ENCODE measurements at regions not wholly inside any gene's neighbourhood (a gene's known extent, or its start where the extent isn't known, plus 50 kb on each side); places are given as distances from the start of the nearest gene placed in this dataset.

GRCh38 chr14:55893705-55894104 is 224.5 kb upstream of the PELI2 start:
- no peaks in the 10 kb centered on the region for H3K9me3 ChIP-seq
- H3K4me3 ChIP-seq: no peak overlapping the region
- H3K4me1 ChIP-seq: no peaks in the 10 kb centered on the region
- H3K36me3 ChIP-seq: no peaks in the 10 kb centered on the region
- intact Hi-C loops (cut with DNase I): no loop called here
- H3K27ac ChIP-seq: no peak overlapping the region
- no peak for DNase-seq
- no peaks in the 10 kb centered on the region for H3K27me3 ChIP-seq
- H3K9ac ChIP-seq (ENCODE audit: low read depth in 2 of 2, low read length in 2 of 2): no peak overlapping the region
- no peak for TF ChIP-seq CTCF (IDR thresholded peaks at IDR 0.05)

DNA sequence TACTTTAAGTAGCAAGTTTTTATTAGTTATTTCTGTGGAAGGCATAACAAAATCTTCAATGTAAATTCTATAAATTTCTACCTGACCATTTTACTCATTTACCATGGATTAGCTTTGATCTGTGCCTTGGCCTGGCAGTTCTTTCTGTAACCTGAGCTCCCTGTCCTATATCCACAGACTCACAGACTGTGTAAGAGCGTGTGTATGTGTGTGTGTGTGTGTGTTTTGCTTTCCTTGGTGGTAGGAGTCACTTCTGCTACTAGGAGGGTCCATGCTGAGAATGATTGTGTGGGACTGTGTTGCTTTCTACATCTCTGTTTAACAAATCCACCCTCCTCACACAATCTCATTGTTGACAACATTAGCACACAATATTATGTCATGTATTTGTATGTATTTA is 221.2 kb upstream of the PELI2 start:
- no peaks in the 10 kb centered on the region for H3K36me3 ChIP-seq
- no peak overlapping the region for H3K9ac ChIP-seq (ENCODE audit: low read depth in 2 of 2, low read length in 2 of 2)
- H3K9me3 ChIP-seq: no peaks in the 10 kb centered on the region
- no peak for DNase-seq
- no peak overlapping the region for H3K27ac ChIP-seq
- no peaks in the 10 kb centered on the region for H3K27me3 ChIP-seq
- intact Hi-C loops (cut with DNase I): no loop called here
- no peaks in the 10 kb centered on the region for H3K4me1 ChIP-seq
- H3K4me3 ChIP-seq: no peak overlapping the region
- TF ChIP-seq CTCF (IDR thresholded peaks at IDR 0.05): no peak

- no peak for TF ChIP-seq CTCF (IDR thresholded peaks at IDR 0.05)
- Histone ChIP-seq H3K27ac (no peak overlapping the region), H3K9me3 (no peaks in the 10 kb centered on the region), H3K4me1 (no peaks in the 10 kb centered on the region), H3K27me3 (no peaks in the 10 kb centered on the region), H3K4me3 (no peak overlapping the region), H3K36me3 (no peaks in the 10 kb centered on the region), H3K9ac (ENCODE audit: low read depth in 2 of 2, low read length in 2 of 2) (no peak overlapping the region)
- no peak for DNase-seq
- intact Hi-C loops (cut with DNase I): no loop called here
Observed at GRCh38 chr14:55898938-55899337, 219.3 kb upstream of the PELI2 start.

DNA sequence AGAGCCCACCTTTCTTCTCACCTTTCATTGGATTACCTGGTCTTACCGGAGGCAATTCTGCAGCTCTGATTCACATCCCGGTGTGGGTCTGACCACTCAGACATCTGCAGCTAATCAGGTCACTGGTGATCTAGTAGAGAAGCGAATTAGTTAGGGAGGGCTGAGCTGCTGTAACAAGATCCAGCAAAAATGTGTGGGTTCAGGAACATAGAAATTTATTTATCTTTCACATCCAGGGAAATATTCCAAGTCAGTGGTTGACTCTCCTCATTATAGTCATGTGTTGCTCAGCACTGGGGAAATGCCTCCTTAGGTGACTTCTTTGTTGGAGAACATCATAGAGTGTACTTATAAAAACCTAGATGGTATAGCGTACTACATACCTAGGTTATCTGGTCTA is 218.7 kb upstream of the PELI2 start:
- no peak for TF ChIP-seq CTCF (IDR thresholded peaks at IDR 0.05)
- no peak for DNase-seq
- no peaks in the 10 kb centered on the region for H3K4me1 ChIP-seq
- no peak overlapping the region for H3K4me3 ChIP-seq
- no peaks in the 10 kb centered on the region for H3K9me3 ChIP-seq
- H3K27me3 ChIP-seq: no peaks in the 10 kb centered on the region
- no peak overlapping the region for H3K27ac ChIP-seq
- no peak overlapping the region for H3K9ac ChIP-seq (ENCODE audit: low read depth in 2 of 2, low read length in 2 of 2)
- intact Hi-C loops (cut with DNase I): no loop called here
- H3K36me3 ChIP-seq: no peaks in the 10 kb centered on the region

- Histone ChIP-seq H3K27me3 (no peaks in the 10 kb centered on the region), H3K4me1 (no peaks in the 10 kb centered on the region), H3K4me3 (no peak overlapping the region), H3K27ac (no peak overlapping the region), H3K9me3 (no peaks in the 10 kb centered on the region), H3K9ac (ENCODE audit: low read depth in 2 of 2, low read length in 2 of 2) (no peak overlapping the region), H3K36me3 (no peaks in the 10 kb centered on the region)
- no peak for DNase-seq
- intact Hi-C loops (cut with DNase I): no loop called here
- no peak for TF ChIP-seq CTCF (IDR thresholded peaks at IDR 0.05)
Observed at GRCh38 chr14:55900749-55901148, 217.5 kb upstream of the PELI2 start.

DNA sequence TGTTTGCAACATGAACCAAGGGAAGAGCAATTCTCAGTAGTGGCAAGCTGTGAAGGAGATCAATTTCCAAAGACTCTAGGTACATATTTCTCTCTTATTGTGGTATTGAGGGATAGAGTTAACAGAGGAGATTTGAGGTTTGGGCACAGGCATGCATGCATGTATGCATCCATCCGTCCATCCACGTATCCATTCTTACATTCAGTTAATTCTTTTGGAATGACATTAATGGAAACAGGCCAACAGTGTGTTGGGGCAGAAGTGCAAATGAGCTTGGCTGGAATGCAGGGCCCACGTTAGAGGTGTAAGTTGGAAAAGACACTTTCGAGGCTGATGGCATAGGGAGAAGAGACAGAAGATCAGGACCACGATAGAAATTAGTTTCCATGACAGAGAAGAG is 216.9 kb upstream of the PELI2 start:
- no peaks in the 10 kb centered on the region for H3K27me3 ChIP-seq

More for the DNA sequence above, 216.9 kb upstream of the PELI2 start:
- no peak for DNase-seq
- intact Hi-C loops (cut with DNase I): no loop called here
- H3K4me1 ChIP-seq: no peaks in the 10 kb centered on the region
- no peak overlapping the region for H3K9ac ChIP-seq (ENCODE audit: low read depth in 2 of 2, low read length in 2 of 2)
- no peak for TF ChIP-seq CTCF (IDR thresholded peaks at IDR 0.05)
- H3K36me3 ChIP-seq: no peaks in the 10 kb centered on the region
- no peak overlapping the region for H3K4me3 ChIP-seq
- H3K9me3 ChIP-seq: no peaks in the 10 kb centered on the region
- H3K27ac ChIP-seq: no peak overlapping the region

Measured in colonic mucosa (tissue), 4 donors.